ENCODE measurements at regions not wholly inside any gene's neighbourhood (a gene's known extent, or its start where the extent isn't known, plus 50 kb on each side); places are given as distances from the start of the nearest gene placed in this dataset.
"Not testable (repeated sequence)": the region's sequence is repeated elsewhere in the genome, so short reads cannot be mapped to it uniquely, and the experiment has no call there.

- no peak for DNase-seq (ENCODE audit: low read depth)
- in situ Hi-C loops (cut with HindIII; ENCODE audit: low pct_unique_long_range_greater_than_20kb, low sequenced_read_pairs): no loop called here
Observed at GRCh38 chr12:11446372-11446771, 51.0 kb upstream of the PRB2 start.

DNA sequence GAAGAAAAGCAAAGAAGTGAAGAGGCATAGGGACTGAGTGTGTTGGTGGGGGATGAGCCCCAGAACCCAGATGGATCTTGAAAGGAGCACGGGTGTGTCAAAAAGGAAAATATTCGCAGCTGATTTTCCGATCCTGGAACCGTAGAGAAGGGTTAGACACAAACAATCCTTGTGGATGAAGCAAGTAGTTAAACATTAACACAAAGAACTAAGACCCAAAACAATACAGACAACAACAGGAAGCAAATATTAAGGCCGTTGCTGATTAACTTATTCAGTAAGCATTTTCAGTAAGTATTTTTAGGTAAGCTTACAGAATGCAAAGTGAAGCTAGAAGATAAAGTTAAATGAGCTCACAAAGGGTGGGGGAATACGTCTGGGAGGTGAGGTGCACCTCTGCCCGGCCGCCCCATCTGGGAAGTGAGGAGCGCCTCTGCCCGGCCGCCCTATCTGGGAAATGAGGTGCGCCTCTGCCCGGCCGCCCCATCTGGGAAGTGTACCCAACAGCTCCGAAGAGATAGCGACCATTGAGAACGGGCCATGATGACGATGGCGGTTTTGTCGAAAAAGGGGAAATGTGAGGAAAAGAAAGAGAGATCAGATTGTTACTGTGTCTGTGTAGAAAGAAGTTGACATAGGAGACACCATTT lies 62.8 kb upstream of the PRB2 start:
- peak; percentile 12 for DNase-seq (ENCODE audit: low read depth)
- in situ Hi-C loops (cut with HindIII; ENCODE audit: low pct_unique_long_range_greater_than_20kb, low sequenced_read_pairs): no loop called here

DNA sequence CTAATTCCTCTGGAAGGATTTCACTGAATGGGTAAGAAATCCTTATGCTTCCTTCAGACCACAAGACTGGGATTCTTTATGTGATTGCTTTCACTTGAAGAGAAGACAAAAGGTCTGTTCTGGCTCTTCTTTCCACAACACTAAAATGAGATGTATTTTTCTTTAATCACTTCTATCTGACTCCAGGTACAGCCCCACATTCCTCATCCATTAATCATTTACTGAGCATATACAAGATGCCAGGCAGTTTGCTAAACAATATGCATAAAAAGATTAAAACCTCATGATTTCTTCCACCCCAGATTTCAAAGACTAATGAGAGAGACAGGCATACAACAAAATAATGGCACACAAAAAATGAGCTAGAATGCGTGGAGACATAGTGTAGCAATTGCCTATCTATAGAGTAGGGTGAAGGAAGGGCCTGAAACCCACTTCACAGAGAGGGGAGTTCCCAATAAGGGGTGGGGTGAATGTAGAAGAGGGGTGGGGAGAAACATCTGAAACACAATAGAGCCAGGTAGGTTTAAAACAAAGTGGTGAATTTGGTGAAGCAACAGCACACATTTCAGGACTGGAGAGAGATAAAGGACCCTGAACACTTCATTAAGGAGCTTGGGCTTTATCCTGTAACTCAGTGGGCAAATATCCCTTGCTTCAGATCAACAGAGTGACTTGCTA lies 65.1 kb upstream of the PRB2 start:
- no peak for DNase-seq (ENCODE audit: low read depth)
- in situ Hi-C loops (cut with HindIII; ENCODE audit: low pct_unique_long_range_greater_than_20kb, low sequenced_read_pairs): no loop called here

GRCh38 chr12:11461433-11461832 lies 66.1 kb upstream of the PRB2 start:
- in situ Hi-C loops (cut with HindIII; ENCODE audit: low pct_unique_long_range_greater_than_20kb, low sequenced_read_pairs): no loop called here
- no peak for DNase-seq (ENCODE audit: low read depth)

- in situ Hi-C loops (cut with HindIII; ENCODE audit: low pct_unique_long_range_greater_than_20kb, low sequenced_read_pairs): no loop called here
- DNase-seq (ENCODE audit: low read depth): no peak
Observed at GRCh38 chr12:11477110-11477509, 81.7 kb upstream of the PRB2 start.

- in situ Hi-C loops (cut with HindIII; ENCODE audit: low pct_unique_long_range_greater_than_20kb, low sequenced_read_pairs): no loop called here
- DNase-seq (ENCODE audit: low read depth): peak; percentile 60
Observed at GRCh38 chr12:11482955-11483354, 87.6 kb upstream of the PRB2 start.

- in situ Hi-C loops (cut with HindIII; ENCODE audit: low pct_unique_long_range_greater_than_20kb, low sequenced_read_pairs): no loop called here
Observed at GRCh38 chr12:11486623-11487444, 91.5 kb upstream of the PRB2 start.

DNA sequence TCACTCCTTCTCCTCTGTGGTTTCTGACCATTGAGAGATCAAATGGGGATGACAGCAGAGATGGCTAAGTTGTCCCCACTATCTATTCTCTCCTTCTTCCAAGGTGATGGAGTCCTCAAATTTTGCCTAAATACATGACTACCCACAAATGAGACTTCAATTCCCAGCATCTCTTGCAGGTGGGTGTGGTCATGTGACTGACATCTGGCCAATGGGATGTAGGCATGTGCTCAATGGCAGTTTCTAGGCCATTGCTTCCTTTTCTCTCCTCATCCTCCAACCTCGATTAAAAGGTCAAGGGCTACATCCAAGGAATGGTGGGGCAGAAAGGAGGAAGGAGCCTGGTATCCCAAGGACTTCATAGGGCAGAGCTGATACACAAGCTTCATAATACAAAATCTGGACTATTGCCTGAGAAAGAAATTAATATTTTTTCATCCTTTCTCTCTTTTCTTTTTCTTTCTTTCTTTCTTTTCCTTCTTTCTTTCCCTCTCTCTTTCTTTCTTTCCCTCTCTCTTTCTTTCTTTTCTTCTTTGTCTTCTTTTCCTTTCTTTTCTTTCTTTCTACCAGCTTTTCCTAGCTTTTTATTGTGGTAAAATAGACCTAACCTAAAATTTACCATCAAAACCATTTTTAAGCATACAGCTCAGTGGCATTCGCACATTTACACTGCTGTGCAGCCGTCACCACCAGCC lies 100.9 kb upstream of the PRB2 start:
- DNase-seq (ENCODE audit: low read depth): no peak
- in situ Hi-C loops (cut with HindIII; ENCODE audit: low pct_unique_long_range_greater_than_20kb, low sequenced_read_pairs): no loop called here

More at GRCh38 chr12:11486623-11487444, 91.5 kb upstream of the PRB2 start:
- peak; percentile 64 for DNase-seq (ENCODE audit: low read depth)

DNA sequence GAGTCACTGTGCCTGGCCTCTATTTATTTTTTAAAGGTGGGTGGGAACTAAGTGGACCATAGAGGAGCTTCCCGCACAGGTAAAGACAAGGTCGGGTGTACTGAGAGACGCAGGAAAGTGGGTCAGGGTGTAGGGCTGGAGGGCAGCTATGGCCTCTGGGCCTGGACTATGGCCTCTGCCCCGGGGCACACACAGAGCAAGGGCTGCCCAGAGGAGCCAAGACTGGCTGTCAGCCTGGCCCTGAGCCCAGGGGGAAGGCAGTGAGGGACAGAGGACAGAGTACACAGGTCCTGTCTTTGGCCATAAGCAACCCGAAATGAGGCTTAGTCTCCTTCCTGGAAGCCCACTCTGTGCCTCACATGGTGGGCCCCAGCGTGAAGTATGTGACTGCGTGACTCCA lies 102.1 kb upstream of the PRB2 start:
- in situ Hi-C loops (cut with HindIII; ENCODE audit: low pct_unique_long_range_greater_than_20kb, low sequenced_read_pairs): no loop called here

GRCh38 chr12:11497995-11498394 lies 102.6 kb upstream of the PRB2 start:
- peak; percentile 61 for DNase-seq (ENCODE audit: low read depth)
- in situ Hi-C loops (cut with HindIII; ENCODE audit: low pct_unique_long_range_greater_than_20kb, low sequenced_read_pairs): no loop called here

More for the DNA sequence above, 102.1 kb upstream of the PRB2 start:
- DNase-seq (ENCODE audit: low read depth): peak; percentile 26

DNA sequence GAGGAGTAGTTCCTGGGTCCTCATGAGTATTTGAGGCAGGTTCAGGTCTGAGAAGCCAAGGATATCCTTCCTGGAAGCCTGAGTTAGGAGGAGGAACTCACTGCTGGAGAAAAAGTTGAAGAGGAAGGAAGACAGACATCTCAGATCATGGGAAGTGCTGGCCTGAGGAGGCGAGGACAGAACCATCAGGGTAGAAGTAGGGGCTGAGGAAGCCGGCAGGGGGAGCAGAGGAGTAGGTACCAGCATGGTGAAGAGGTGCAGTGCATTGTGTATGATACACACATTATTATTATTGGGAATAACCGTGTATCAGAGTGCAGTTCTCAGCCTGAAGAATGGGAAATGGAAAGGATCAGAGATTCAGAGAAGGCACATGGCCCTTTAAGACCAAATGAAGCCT lies 103.2 kb upstream of the PRB2 start:
- in situ Hi-C loops (cut with HindIII; ENCODE audit: low pct_unique_long_range_greater_than_20kb, low sequenced_read_pairs); DNase-seq (ENCODE audit: low read depth): not testable (repeated sequence)

DNA sequence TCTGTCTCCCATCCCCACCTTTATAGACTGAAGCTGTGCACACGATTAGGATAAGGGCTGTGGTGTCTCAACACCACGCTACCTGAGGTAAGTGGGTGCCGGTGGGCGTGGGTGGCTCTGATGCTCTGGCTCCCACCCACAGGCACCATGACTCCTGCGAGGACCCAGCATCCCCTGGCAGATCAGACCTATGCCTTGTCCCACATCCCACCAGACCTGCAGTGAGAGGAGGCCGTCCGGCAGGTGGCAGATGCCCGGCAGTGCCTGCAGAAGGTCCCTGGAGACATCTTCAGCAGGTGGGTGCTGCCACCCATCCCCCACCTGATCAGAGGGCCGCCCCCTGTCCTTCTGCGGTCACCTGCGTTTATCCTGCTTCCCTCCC lies 104.4 kb upstream of the PRB2 start:
- in situ Hi-C loops (cut with HindIII; ENCODE audit: low pct_unique_long_range_greater_than_20kb, low sequenced_read_pairs): no loop called here
- DNase-seq (ENCODE audit: low read depth): no peak

DNA sequence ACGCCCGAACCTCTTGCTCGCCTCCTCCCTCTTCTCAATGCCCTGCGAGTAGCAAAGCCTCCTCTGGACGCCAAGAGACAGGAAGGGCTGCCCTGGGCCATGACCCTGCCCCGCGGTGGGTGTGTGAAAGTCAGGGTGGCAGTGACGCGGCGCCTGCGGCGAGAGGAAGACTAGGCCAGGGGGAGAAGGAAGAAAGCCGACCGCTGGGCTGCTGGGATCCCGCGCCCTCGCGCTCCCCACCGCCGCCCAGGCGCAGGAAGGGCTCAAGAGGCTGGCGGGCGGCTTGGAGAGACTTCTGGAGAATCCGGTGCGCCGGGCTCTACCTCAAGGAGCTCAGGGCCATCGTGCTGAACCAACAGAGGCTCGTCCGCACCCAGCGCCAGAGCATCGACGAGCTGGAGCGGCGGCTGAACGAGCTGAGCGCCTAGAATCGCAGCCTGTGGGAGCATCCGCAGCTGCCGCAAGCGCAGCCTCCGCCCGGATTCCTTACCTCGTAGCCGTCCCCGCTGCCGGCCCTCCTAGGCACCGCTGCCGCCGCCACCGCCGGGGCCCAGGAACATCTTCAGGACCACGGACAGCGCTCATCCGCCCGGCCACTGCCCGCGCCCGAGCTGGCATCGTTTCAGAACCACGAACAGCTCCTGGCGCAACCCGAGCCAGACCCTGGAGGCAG lies 105.0 kb upstream of the PRB2 start:
- in situ Hi-C loops (cut with HindIII; ENCODE audit: low pct_unique_long_range_greater_than_20kb, low sequenced_read_pairs): no loop called here
- peak; percentile 85 for DNase-seq (ENCODE audit: low read depth)

GRCh38 chr12:11500861-11501230 lies 105.5 kb upstream of the PRB2 start:
- no peak for DNase-seq (ENCODE audit: low read depth)
- in situ Hi-C loops (cut with HindIII; ENCODE audit: low pct_unique_long_range_greater_than_20kb, low sequenced_read_pairs): no loop called here

GRCh38 chr12:11508699-11509098 lies 113.3 kb upstream of the PRB2 start:
- in situ Hi-C loops (cut with HindIII; ENCODE audit: low pct_unique_long_range_greater_than_20kb, low sequenced_read_pairs): no loop called here
- peak; percentile 63 for DNase-seq (ENCODE audit: low read depth)

DNA sequence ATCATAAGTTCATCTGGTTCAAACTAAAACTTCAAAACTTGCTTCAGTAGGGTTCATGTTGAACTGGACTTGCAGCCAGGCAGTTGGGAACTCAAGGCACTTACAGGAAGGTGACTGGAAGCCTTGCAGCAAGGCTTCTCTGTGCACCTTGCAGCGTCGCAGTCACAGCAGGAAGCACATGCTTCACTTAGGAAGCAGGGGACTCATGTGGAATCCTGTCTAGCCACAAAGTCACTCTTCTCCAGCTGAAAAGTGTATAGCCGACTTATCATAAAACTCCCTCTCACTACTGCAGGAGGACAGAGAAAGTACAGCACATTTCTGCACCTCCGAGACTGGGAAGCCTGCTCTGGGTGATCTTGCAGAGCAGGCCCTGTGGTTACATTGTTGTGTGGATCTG lies 114.0 kb upstream of the PRB2 start:
- in situ Hi-C loops (cut with HindIII; ENCODE audit: low pct_unique_long_range_greater_than_20kb, low sequenced_read_pairs): no loop called here
- DNase-seq (ENCODE audit: low read depth): no peak

DNA sequence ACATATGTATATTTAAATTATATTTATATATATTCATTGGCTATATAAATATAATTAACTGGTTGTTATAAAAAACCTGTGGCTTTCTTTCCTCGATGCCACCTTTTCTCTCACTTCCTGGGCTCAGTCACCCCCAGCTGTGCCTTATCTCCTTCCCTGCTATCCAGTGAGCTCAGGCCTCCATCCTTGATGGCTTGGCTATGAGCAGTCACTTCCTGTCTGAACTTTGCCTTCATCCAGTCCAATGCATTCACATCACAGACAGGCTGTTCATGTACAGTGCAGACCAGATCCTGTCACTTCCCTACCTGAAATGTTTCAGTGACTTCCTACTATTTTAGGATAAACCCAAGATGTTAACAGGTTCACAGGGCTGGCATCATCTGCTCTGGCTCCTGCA lies 115.3 kb upstream of the PRB2 start:
- in situ Hi-C loops (cut with HindIII; ENCODE audit: low pct_unique_long_range_greater_than_20kb, low sequenced_read_pairs): no loop called here
- DNase-seq (ENCODE audit: low read depth): no peak

- DNase-seq (ENCODE audit: low read depth): no peak
- in situ Hi-C loops (cut with HindIII; ENCODE audit: low pct_unique_long_range_greater_than_20kb, low sequenced_read_pairs): no loop called here
Observed at GRCh38 chr12:11513288-11513687, 117.9 kb upstream of the PRB2 start.
